Medulla oblongata (tissue), 1 donor: ENCODE measurements at regions not wholly inside any gene's neighbourhood (a gene's known extent, or its start where the extent isn't known, plus 50 kb on each side); places are given as distances from the start of the nearest gene placed in this dataset.
"Not testable (repeated sequence)": the region's sequence is repeated elsewhere in the genome, so short reads cannot be mapped to it uniquely, and the experiment has no call there.

Experiments used
- DNase-seq: peaks from one replicate; pipeline ENCODE4 v3.0.0-alpha.2; 2015; ENCODE audit errors: extremely low spot score

DNA sequence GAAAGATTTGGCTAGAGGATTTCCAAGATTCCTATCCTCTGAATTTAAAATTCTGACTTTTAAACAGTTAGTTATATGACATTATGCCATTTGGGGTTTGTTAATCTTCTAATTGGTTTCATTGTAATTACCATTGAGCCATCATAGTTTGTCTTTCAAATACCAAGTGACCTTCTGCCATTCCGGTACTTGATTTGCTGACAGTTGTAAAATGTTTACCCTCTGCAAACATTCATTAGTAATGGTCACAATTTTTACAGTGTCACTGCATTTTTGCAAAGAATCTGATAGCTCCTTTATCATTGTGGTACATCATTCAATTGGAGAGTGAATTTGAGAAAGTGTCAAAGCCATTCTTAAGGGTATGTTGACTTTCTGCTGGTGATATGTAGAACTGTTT lies 645.0 kb upstream of the TBL1XR1 start:
- no peak for DNase-seq

DNA sequence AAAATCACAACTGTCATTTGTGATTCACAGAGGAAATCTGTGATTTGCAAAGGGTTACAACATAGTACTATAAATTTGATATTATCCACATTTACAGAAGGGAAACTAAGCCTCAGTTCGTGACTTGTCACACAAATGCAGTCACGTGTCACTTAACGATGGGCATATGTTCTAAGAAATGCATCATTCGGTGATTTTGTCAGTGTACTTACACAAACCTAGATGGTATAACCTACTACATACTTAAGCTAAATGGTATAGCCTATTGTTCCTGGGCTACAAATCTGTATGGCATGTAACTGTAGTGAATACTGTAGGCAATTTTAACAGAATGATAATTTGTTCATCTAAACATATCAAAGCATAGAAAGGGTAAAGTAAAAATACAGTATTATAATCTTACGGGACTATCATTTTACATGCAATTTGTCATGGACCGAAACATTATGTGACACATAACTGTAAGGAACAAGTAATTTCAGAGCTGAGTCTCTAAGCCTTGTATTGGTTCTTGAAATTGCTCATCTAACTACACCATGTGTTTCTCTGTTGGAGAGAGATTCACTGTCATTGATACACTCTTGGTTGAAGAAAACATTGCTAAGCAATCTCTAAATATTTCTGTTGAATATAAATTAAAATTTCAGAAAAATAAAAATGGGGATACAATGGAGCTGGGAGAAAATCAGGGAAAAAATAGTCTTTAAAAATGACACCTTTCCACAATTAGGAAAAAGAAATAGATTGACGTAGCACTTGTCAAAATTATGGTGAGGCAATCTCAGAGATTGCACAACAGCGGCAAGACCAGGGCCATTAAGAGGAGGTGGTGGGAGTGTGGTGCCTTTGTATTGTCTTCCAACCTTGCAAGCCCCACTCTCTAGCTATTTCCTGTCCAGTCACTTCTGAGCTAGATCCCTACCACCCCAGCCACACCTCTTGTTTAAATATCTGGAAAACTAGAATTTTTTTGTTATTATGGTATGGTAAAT lies 645.8 kb upstream of the TBL1XR1 start:
- DNase-seq: no peak

GRCh38 chr3:177852001-177852807 lies 654.9 kb upstream of the TBL1XR1 start:
- DNase-seq: no peak

GRCh38 chr3:177855021-177855420 lies 657.7 kb upstream of the TBL1XR1 start:
- no peak for DNase-seq

DNA sequence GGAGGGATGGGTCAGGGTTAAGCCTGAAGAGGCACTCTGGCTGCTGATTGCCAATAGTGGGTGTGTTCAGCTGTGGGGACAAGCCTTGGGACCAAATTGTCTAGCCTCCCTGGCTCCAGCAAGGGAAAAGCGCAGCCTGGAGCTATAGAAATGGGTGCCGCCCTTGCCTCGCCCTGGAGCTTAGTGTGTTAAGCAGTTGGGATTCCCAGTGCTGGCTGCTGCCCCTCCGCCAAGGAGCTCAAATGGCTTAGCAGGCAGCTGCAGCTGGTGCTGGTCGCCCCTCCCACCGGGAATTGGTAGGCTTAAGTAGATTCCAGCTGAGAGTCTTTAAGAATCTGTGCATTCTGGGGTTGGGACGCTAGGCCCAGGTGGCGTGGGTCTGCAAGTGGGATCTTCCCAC lies 662.9 kb upstream of the TBL1XR1 start:
- no peak for DNase-seq

- DNase-seq: no peak
These were observed 665.7 kb upstream of the TBL1XR1 start for GRCh38 chr3:177862962-177863491.

DNA sequence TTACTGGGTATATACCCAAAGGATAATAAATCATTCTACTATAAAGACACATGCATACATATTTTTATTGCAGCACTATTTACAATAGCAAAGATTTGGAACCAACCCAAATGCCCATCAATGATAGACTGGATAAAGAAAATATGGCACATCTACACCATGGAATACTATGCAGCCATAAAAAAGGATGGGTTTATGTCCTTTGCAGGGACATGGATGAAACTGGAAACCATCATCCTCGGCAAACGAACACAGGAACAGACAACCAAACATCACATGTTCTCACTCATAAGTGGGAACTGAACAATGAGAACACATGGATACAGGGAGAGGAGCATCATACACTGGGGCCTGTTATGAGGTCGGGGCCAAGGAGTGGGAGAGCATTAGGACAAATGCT lies 665.0 kb upstream of the KCNMB2 start:
- DNase-seq: not testable (repeated sequence)

GRCh38 chr3:177878192-177878591 lies 658.0 kb upstream of the KCNMB2 start:
- no peak for DNase-seq

- no peak for DNase-seq
These were observed 657.3 kb upstream of the KCNMB2 start for GRCh38 chr3:177878957-177879356.

DNA sequence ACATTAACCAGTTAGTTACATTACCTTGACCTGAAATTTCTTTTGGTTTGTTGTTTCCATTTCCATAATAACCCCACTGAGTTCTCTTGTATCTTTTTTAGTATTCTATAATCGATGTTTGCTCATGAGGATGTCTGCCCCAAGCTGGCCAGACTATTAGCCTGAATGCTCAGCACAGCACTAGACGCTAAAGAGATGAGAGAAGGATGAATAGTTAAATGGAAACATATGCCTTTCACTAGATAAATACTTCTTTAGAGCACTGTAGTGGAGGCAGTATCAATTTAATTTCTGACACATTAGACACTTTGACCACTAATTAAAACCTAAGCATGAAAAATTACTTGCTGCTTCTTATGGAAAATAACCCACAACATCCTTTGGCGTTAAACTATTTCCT lies 654.9 kb upstream of the KCNMB2 start:
- DNase-seq: no peak

DNA sequence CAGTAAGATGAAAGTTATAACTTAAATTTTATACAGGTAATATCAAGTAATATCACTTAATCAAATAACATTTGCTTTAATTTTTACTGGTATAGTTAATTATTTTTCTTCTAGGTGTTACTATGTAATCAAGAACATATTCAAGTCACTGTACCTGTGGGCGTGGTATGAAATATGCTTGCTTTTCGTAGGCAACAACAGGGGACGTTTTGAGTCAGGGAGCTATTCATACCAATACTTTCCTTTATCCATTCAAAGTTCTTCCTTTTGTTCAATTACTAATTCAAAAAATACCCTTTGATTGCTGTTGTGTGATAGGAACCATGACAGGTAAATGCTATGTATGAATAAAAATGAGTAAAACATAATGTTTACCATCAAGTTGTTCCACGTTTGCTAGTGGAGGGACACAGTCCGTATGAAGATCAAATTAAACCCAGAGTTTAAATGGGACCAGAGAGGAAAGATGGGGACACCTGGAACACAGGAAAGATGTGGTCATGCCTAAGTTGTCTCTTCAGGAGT lies 654.0 kb upstream of the KCNMB2 start:
- DNase-seq: no peak

DNA sequence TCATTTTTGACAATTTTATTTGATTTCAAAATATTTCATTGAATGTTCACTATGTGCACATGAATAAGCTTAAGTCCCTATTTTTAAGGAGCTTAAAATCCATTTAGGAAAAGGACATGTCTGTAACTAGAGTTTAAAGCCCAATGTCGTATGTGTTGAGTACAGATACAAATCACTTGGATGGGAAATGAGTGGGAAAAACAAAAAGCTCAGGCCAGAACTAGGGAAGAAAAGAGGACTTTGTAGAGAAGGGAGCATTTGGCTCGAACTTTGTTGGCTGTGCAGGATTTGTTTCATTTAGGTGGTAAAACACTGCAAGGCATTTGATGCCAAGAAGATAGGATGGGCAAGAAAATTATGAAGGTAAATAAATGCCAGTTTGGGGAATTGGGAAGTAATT lies 653.1 kb upstream of the KCNMB2 start:
- DNase-seq: no peak

- no peak for DNase-seq
These were observed 652.3 kb upstream of the KCNMB2 start for GRCh38 chr3:177883957-177884356.

- DNase-seq: no peak
These were observed 651.2 kb upstream of the KCNMB2 start for GRCh38 chr3:177885063-177885462.

DNA sequence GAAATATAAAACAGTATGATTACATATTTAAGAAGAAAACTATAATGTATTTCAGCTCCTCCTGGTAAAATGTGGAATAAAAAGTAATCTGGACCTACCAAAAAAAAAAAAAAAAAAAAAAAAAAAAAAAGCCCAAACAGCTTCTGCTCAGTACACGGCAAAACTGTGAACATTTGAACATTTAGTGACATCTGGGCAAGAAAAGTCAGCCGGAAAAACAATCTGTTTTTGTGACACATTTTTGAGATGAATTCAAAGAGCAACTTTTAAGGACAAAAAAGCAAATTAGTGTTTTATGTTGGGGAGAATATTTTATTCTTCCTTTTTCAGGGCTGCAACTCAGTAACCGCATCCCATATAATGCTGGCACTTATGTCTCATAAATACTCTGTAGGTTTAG lies 649.7 kb upstream of the KCNMB2 start:
- no peak for DNase-seq

DNA sequence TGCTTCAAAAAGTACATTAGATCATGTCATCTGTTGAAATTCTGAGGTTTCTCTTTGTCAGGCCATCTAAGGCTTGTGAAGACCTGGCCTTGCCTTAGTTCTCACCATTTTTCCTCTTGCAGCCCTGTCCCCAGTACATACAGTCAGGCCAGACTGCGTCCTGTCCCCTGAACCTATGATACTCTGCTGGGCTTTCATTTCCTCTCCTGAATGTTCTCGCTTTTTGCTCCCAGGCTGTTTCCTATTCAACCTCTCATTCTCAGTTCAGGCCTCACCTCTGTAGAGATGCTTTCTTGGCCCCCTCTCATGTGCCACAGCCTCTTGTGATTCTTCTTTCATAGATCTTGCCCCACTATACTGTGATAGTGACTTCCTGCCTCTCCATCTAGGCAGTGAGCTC lies 648.8 kb upstream of the KCNMB2 start:
- DNase-seq: no peak

DNA sequence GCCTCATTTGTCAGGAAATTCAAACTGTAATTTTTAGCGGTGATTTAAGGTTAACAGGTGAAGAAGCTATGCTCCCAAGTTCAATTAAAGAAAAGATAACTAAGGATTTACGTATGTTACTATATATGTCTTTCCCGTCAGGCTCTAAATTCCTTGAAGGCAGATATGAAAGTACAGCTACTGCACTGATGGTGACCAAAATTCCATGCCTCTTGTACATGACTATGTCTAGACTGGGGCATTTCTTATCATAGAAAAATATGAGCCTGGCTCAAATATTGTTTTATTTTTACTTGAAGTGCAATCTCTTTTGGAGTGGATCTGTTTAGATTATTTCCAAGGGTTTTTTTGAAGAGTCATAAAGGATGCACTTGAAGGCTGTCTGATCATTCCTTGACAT lies 647.1 kb upstream of the KCNMB2 start:
- no peak for DNase-seq

- no peak for DNase-seq
These were observed 646.4 kb upstream of the KCNMB2 start for GRCh38 chr3:177889652-177890358.

- no peak for DNase-seq
These were observed 645.9 kb upstream of the KCNMB2 start for GRCh38 chr3:177890359-177890683.

DNA sequence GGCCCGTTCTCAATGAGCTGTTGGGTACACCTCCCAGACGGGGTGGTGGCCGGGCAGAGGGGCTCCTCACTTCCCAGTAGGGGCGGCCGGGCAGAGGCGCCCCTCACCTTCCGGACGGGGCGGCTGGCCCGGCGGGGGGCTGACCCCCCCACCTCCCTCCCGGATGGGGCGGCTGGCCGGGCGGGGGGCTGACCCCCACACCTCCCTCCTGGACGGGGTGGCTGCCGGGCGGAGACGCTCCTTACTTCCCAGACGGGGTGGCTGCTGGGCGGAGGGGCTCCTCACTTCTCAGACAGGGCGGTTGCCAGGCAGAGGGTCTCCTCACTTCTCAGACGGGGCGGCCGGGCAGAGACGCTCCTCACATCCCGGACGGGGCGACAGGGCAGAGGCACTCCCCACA lies 644.7 kb upstream of the KCNMB2 start:
- DNase-seq: not testable (repeated sequence)

- DNase-seq: no peak
These were observed 642.9 kb upstream of the KCNMB2 start for GRCh38 chr3:177893331-177893730.
